HCT116 (cell line): ENCODE measurements at regions not wholly inside any gene's neighbourhood (a gene's known extent, or its start where the extent isn't known, plus 50 kb on each side); places are given as distances from the start of the nearest gene placed in this dataset.

ENCODE experiments used
- ATAC-seq: fragments of 200-7000 bp; cut with Tn5 transposase; 2 replicates; pipeline ENCODE4 v1.9.1; 2020; ENCODE audit warnings: mild to moderate bottlenecking, moderate library complexity
- BruUV-seq: library from RNA; stranded (reverse); fragments of 400-500 nt; replicated peaks from 2 replicates; lab custom pipeline; 2021; lab: Mats Ljungman, UMichigan
- CTCF ChIA-PET: fragments of 300-600 bp; sonication (Branson Sonifier 250); formaldehyde crosslinking; loops from one replicate; lab custom pipeline; 2021; ENCODE audit warnings: antibody characterized with exemption; lab: Charles Lee
- POLR2A ChIA-PET: fragments of 300-600, 350-600 bp; sonication (Branson Sonifier 250); formaldehyde crosslinking; loops from one replicate; lab custom pipeline; 2021; ENCODE audit warnings: antibody characterized with exemption; lab: Charles Lee
- RAD21 ChIA-PET, 2 experiments: fragments of 300-600 bp; sonication (Branson Sonifier 250); formaldehyde crosslinking; loops; one replicate each; lab custom pipeline; 2023; ENCODE audit warnings: low total read pairs in 2 of 2; ENCODE audit not compliant: uncharacterized antibody in 2 of 2, unreplicated experiment in 2 of 2, low non-redundant PET in 1 of 2; lab: Charles Lee
- DNase-seq: peaks from one replicate; pipeline ENCODE4 v3.0.0-alpha.2; 2010; ENCODE audit warnings: low read depth, low spot score
- H2AFZ ChIP-seq: fragments of 200-600 bp; shearing (Covaris generic), sonication (generic); 2 replicates; pipeline ENCODE4 v1.6.1; 2017; ENCODE audit warnings: low read depth, mixed run types, mixed read lengths, antibody characterized with exemption, low read length; ENCODE audit not compliant: poor library complexity, severe bottlenecking
- H3K27ac ChIP-seq: 2 replicates; pipeline ENCODE4 v1.5.1; 2012; ENCODE audit warnings: low read depth, low read length
- H3K27me3 ChIP-seq: fragments of 200-600 bp; sonication (generic); 2 replicates; pipeline ENCODE4 v1.6.1; 2016; ENCODE audit warnings: mixed run types, low read length, mixed read lengths; ENCODE audit not compliant: insufficient read depth
- H3K36me3 ChIP-seq, 2 experiments: fragments of 200-500 bp in 1 of 2; fragments of 200-600 bp in 1 of 2; sonication (Bioruptor generic) in 1 of 2; sonication (generic) in 1 of 2; 2 replicates each; pipeline versions ENCODE4 v1.5.1 to v1.6.1; 2014 to 2016; ENCODE audit warnings: low read length in 2 of 2, inconsistent platforms in 1 of 2, mixed read lengths in 1 of 2, mixed run types in 1 of 2; ENCODE audit not compliant: insufficient read depth in 2 of 2, control insufficient read depth in 1 of 2
- H3K4me1 ChIP-seq, 2 experiments: fragments of 200-600 bp in 1 of 2; sonication (generic) in 1 of 2; 2 replicates each; pipeline versions ENCODE4 v1.5.1 to v1.6.1; 2012 to 2017; ENCODE audit warnings: low read length in 2 of 2, inconsistent platforms in 1 of 2, mild to moderate bottlenecking in 1 of 2, mixed read lengths in 1 of 2, mixed run types in 1 of 2, moderate library complexity in 1 of 2; ENCODE audit not compliant: insufficient read depth in 2 of 2, control insufficient read depth in 1 of 2
- H3K4me2 ChIP-seq: fragments of 200-600 bp; sonication (generic); 2 replicates; pipeline ENCODE4 v1.6.1; 2017; ENCODE audit warnings: mixed run types, low read length, mixed read lengths
- H3K4me3 ChIP-seq, 2 experiments: fragments of 200-600 bp in 1 of 2; sonication (generic) in 1 of 2; replicated peaks in 1 of 2; 2 replicates each; pipeline ENCODE4 v1.5.1; 2011 to 2016; ENCODE audit warnings: low read length in 2 of 2, control low read depth in 1 of 2, low read depth in 1 of 2, mild to moderate bottlenecking in 1 of 2, mixed read lengths in 1 of 2, mixed run types in 1 of 2
- H3K79me2 ChIP-seq: fragments of 200-600 bp; sonication (generic); 2 replicates; pipeline ENCODE4 v1.6.1; 2017; ENCODE audit warnings: mild to moderate bottlenecking, mixed run types, low read length, moderate library complexity, mixed read lengths; ENCODE audit not compliant: insufficient read depth
- H3K9ac ChIP-seq: fragments of 200-600 bp; sonication (generic); 2 replicates; pipeline ENCODE4 v1.6.1; 2016; ENCODE audit warnings: low read length, mixed read lengths
- H3K9me2 ChIP-seq: fragments of 200-600 bp; sonication (generic), shearing (Covaris generic); 2 replicates; pipeline ENCODE4 v1.6.1; 2017; ENCODE audit warnings: mixed run types, mild to moderate bottlenecking, moderate library complexity; ENCODE audit not compliant: insufficient read depth
- H3K9me3 ChIP-seq, 2 experiments: fragments of 200-500 bp in 1 of 2; fragments of 200-600 bp in 1 of 2; sonication (Bioruptor generic) in 1 of 2; sonication (generic) in 1 of 2; 2 replicates each; pipeline ENCODE4 v1.6.1; 2014 to 2017; ENCODE audit warnings: low read length in 2 of 2, mixed read lengths in 2 of 2, inconsistent platforms in 1 of 2, low read depth in 1 of 2, mild to moderate bottlenecking in 1 of 2, mixed run types in 1 of 2, moderate library complexity in 1 of 2; ENCODE audit not compliant: control insufficient read depth in 1 of 2, insufficient read depth in 1 of 2
- H4K20me1 ChIP-seq: fragments of 200-600 bp; sonication (generic), shearing (Covaris generic); 2 replicates; pipeline ENCODE4 v1.6.1; 2017; ENCODE audit warnings: mixed run types, mild to moderate bottlenecking, moderate library complexity; ENCODE audit not compliant: insufficient read depth
- ATF3 ChIP-seq: IDR thresholded peaks from 2 replicates; pipeline ENCODE4 v1.6.1; 2012
- CBX3 ChIP-seq: IDR thresholded peaks from 2 replicates; pipeline ENCODE4 v1.6.1; 2012; ENCODE audit warnings: low read depth
- EGR1 ChIP-seq: IDR thresholded peaks from 2 replicates; pipeline ENCODE4 v1.6.1; 2012; ENCODE audit warnings: low read depth
- ELF1 ChIP-seq: IDR thresholded peaks from 2 replicates; pipeline ENCODE4 v1.6.1; 2012; ENCODE audit warnings: low read depth, borderline replicate concordance
- FOSL1 ChIP-seq: IDR thresholded peaks from 2 replicates; pipeline ENCODE4 v1.6.1; 2012; ENCODE audit warnings: low read depth
- POLR2AphosphoS5 ChIP-seq: IDR thresholded peaks from 2 replicates; pipeline ENCODE4 v1.6.1; 2011; ENCODE audit warnings: mild to moderate bottlenecking, low read depth, low read length, moderate library complexity
- REST ChIP-seq: IDR thresholded peaks from 2 replicates; pipeline ENCODE4 v1.6.1; 2012; ENCODE audit warnings: low read depth
- SIN3A ChIP-seq: IDR thresholded peaks from 2 replicates; pipeline ENCODE4 v1.6.1; 2012; ENCODE audit warnings: low read depth
- SP1 ChIP-seq: IDR thresholded peaks from 2 replicates; pipeline ENCODE4 v1.6.1; 2012; ENCODE audit warnings: low read depth
- SRF ChIP-seq: IDR thresholded peaks from 2 replicates; pipeline ENCODE4 v1.6.1; 2012; ENCODE audit warnings: low read depth
- ZBTB33 ChIP-seq: IDR thresholded peaks from 2 replicates; pipeline ENCODE4 v1.6.1; 2011; ENCODE audit warnings: mild to moderate bottlenecking, low read length, moderate library complexity; ENCODE audit not compliant: insufficient replicate concordance; ENCODE audit errors: extremely low read depth
- ZFX ChIP-seq: fragments of 450-650 bp; IDR thresholded peaks from 2 replicates; pipeline ENCODE4 v1.6.1; 2017
- ZNF274 ChIP-seq: fragments of 200-500 bp; sonication (Bioruptor generic); IDR thresholded peaks from 2 replicates; pipeline ENCODE4 v1.6.1; 2014; ENCODE audit warnings: mild to moderate bottlenecking, low read depth, low read length, inconsistent platforms
- intact Hi-C: fragments of 100-400 bp; cut with micrococcal nuclease; formaldehyde crosslinking; loops from 2 replicates; pipeline ENCODE4 v1.10.0; 2022

- TF ChIP-seq REST (no peak), ZFX (no peak), SRF (no peak), ZBTB33 (no peak), ZNF274 (no peak), EGR1 (no peak), POLR2AphosphoS5 (no peak), ATF3 (no peak), ELF1 (no peak), SIN3A (no peak), CBX3 (no peak), FOSL1 (no peak), SP1 (no peak)
- Histone ChIP-seq H3K4me1 (no peaks in the 10 kb centered on the region), H3K9me2 (no peaks in the 10 kb centered on the region), H3K9ac (no peak overlapping the region), H2AFZ (no peak overlapping the region), H3K9me3 (no peaks in the 10 kb centered on the region), H3K27ac (no peak overlapping the region), H3K4me2 (no peak overlapping the region), H4K20me1 (no peaks in the 10 kb centered on the region), H3K4me3 (no peak overlapping the region), H3K27me3 (no peaks in the 10 kb centered on the region), H3K79me2 (no peaks in the 10 kb centered on the region), H3K36me3 (no peaks in the 10 kb centered on the region)
- intact Hi-C loops: no loop called here
- BruUV-seq: no TSS peak
- ChIA-PET CTCF (no interaction called here), POLR2A (no interaction called here), RAD21 (no interaction called here)
- DNase-seq: no peak
- no peak for ATAC-seq
These were observed 552.4 kb upstream of the MEF2C start for GRCh38 chr5:89435347-89435746.
